Mucosa of gallbladder (tissue), 1 donor: ENCODE measurements at regions not wholly inside any gene's neighbourhood (a gene's known extent, or its start where the extent isn't known, plus 50 kb on each side); places are given as distances from the start of the nearest gene placed in this dataset.
"Not testable (repeated sequence)": the region's sequence is repeated elsewhere in the genome, so short reads cannot be mapped to it uniquely, and the experiment has no call there.

Experiments used
- DNase-seq: peaks from one replicate; pipeline ENCODE4 v3.0.0-alpha.2; 2020; ENCODE audit warnings: low spot score
- donor health status: DM: no; HTN: no; CAD: no.

DNA sequence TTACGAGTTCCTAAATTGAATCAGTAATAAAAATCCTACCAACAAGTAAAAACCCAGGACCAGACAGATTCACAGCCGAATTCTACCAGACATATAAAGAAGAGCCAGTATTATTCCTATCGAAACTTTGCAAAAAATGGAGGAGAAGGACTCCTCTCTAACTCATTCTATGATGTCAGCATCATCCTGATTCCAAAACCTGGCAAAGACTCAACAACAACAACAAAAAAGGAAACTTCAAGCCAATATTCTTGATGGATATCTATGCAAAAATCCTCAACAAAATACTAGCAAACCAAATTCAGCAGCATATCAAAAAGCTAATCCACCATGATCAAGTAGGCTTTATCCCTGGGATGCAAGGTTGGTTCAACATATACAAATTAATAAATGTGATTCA, 84.6 kb upstream of the ADRB2 start:
- DNase-seq, result not testable (repeated sequence)

DNA sequence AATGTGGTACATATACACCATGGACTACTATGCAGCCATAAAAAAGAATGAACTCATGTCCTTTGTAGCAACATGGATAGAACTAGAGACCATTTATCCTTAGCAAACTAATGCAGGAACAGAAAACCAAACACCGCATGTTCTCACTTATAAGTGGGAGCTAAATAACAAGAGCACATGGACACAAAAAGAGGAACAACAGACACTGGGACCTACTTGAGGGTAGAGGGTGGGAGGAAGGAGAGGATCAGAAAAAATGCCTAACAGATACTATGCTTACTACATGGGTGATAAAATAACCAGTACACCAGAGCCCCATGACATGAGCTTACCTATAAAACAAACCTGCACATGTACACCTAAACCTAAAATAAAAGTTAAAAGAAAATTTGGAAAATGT, 82.0 kb upstream of the ADRB2 start:
- not testable (repeated sequence) for DNase-seq

DNA sequence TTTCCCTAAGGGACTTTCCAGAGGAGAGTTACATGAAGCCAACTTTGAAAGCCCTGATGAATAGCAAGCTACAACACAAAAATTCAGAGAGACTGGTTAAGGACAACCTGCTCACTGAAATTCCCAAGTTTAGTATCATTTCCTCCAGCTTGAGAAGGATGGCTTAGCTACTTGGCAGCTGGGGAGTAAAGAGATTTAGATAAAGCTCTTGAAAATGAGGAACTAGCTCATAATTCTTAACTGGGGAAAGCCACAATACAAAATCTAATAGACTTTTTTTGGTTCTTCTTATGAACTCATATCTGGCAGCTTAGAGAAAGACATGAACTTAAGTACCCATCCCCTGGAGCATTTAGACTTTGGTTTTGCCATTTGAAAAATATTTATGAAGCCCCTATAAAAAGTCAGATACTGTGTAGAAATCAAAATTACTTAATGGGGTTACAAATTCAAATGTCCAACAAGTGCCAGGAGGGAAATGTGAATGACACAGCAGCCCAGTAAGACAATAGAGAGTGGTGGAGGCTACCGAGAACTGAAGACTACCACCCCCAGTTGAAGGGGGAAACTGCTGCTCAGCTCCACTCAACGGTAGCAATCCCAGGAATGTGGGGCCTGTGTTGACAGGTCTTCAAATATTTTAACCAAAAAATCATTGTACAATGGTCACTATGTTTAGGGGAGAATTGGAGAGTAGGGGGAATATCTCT, 79.4 kb upstream of the ADRB2 start:
- DNase-seq, result no peak

DNA sequence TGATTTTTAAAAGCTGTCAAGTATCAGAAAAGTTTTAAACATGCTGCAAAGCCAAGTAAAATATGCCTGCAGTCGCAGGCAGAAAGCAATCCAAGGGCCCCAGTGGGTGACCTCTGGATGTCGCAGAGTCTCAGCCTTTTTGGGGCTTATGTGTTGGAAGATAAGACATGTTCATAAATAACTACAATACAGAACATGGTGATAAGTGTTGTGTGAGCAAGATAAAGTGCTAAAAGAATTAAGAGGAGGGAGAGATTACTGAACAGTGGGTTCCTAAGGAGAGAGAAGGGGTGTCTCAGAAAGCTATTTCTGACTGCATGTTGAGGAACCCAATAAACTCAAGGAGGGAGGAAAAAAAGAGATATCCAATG, 78.9 kb upstream of the ADRB2 start:
- DNase-seq, result no peak

DNA sequence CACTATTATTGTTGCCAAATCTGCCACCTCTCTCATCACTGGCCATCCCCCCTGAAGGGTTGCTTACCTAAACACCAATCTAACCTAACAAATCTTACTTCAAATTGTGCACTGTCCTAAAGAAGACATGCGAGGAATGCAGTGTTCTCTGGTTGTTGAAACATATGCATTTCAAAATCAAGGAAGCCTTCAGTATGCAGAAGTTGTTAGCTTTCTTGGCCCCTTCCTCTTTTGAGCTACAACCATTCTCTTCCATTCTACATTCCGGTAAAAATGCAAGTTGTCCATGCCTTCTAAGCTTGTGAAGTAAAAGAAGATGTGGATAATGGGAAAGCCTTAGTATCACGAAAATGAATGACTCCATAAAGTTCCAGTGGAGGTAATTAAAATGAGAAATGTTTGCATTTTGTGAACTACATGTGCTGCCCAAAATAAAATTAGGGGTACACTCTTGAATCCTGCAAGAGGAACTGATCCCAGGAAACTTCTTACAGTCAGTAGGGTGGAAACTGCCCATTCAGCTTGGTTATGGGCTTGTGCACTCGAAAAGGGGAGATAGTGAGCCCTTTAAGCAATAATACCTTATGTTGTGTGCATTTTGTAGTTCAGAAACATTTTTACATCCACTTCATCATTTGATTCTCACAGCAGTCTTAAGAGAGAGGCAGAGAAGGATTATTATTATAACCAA, 77.6 kb upstream of the ADRB2 start:
- DNase-seq, result no peak

DNA sequence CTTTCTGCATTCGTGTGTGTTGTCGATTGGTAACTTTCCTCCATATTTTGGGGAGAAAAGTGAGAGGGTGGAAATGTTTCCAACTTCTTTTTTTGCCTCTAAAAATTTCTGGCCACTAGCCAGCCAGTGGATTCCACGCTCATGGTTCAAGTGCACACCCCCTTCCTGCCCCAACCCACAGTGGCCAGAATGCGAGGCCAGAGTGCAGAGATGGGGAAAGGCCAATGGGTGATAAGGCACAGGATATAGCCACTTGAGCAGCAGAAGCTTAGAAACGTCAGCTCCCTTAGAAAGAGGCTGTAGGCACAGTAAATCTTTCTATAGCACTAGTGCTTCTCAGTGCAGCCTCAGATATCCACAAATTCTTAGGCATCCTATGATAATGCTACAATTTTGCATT, 75.8 kb upstream of the ADRB2 start:
- DNase-seq, result no peak

DNA sequence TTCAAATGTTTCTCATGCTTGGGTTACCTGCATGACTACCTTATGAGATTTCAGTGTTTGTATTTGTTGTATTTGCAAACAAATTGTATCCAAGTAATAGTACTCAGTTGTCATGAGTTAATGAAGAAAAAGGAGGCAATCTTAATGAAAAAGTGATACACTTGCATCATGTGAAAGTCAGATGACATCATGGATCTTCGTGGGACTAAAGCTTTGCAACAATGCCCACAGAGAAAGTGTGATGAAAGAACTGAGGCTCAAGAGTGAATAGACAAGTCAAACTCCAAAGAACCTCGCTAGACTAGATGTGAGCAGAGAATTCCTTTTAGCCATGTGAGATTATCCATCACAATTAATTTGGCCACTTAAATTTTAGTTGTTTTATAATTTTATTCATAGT, 75.4 kb upstream of the ADRB2 start:
- no peak for DNase-seq

DNA sequence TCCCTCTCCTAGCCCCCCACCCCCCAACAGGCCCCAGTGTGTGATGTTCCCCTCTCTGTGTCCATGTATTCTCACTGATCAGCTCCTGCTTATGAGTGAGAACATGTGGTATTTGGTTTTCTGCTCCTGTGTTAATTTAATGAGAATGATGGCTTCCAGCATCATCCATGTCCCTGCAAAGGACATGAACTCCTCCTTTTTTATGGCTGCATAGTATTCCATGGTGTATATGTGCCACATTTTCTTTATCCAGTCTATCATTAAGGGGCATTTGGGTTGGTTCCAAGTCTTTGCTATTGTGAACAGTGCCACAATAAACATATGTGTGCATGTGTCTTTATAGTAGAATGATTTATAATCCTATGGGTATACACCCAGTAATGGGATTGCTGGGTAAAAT, 74.0 kb upstream of the ADRB2 start:
- DNase-seq, result not testable (repeated sequence)

DNA sequence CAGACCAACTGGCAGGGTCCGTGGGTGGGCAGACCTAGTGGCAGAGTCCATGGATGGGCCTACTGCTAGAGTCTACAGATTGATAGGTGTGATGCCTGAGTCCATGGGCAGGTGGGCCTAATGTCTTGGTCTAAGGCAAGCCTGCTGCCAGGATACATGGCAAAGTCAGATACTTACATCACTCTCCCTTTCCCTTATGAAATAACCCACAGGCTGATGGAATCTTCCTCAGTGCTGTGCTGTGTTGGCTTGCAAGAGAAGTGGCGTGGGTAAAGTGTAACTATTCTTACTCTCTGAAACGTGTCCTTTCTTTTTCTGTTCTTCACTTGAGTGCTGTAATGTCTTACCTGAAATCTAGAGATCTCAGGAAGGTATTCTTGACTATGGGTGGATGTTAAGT, 67.3 kb upstream of the ADRB2 start:
- no peak for DNase-seq

DNA sequence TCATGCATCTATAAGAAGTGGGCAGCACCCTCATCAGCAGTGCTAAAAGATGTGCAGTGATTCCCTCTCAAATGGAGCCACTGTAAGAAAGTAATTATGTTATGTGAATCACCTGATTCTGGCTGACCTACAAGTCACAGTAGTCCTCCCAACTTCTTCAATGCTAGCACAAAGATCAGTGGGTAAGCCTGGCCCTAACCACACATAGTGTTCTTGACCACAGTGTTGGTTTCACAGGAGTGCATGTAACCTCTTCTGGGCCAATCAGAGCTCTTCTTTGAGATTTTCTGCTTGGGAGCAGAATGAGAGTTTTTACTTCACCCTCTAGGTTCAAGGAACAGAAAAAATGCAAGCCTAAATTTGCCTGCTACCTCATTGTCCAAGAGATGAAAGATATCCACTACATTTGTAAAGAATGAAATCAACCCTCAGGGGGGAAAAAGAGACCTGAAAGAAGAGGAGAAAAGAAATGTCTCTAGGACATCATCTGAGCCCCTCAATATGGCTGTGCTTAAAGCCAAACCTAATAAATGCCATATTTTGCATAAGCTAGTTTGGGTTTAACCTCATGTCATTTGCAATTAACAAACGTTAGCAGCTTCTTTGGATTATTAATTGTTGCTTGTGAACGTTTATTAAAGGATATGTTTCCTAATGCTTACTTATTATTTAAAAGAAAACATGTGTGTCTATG, 65.3 kb upstream of the ADRB2 start:
- no peak for DNase-seq

DNA sequence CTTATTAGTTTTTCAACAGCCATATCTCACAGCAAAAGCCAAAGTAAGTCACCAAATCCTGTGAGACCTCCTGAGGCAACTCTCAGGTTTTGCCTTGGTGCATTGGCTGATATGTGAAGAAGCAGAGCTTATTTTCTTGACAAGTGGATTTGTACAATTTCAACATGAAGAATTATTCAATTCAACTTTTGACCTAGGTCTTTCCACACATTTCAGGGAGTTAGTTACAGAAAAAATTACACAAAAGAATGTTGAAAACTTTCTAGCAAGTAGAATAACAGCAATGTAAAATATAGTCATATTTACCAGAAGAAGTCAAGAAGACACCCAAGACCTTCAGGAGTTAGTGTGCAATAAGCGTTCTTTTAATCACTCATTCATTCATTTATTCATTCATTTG, 62.4 kb upstream of the ADRB2 start:
- no peak for DNase-seq

DNA sequence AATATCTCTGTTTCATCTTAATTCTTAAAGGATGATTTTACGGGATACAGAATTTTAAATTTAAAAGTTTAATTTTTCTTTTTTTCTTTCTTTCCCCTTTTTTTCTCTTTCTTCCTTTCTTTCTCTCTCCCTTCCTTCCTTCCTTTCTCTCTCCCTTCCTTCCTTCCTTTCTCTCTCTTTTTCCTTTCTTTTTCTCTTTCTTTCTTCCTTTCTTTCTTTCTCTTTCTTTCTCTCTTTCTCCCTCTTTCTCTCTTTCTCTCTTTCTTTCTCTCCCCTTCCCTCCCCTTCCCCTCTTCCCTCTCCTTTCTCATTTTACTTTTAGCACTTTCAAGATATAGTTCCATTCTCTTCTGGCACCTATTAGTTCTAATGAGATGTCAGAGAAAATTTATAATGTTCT, 61.4 kb upstream of the ADRB2 start:
- no peak for DNase-seq

DNA sequence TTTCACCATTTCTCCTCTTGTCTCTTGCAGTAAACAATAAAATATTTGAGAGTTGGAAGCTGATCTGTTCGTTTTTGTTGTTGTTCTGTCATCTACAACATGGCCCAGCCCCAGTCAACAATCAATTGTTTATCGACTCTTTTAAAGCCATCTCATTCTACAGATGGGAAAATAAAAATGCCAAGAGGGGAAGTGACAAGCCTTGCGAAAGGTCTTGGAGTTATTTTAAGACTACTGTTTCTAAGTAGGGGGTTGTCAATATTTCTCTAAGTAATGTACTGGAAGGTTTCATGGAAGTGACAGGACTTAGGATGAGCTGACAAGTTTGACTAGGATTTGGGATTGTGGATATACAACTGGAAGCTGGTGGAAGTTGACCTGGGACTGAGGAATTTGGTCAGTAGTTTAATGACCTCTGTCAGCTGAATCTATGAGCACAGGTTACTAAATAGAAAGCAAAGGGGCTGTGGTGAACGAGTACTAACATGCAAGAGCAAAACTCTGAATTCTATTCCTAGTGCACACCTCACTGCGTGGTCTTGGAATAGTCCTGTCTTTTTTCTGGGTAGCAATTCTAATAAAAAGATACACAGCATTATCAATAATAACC, 57.5 kb upstream of the ADRB2 start:
- DNase-seq, result no peak

DNA sequence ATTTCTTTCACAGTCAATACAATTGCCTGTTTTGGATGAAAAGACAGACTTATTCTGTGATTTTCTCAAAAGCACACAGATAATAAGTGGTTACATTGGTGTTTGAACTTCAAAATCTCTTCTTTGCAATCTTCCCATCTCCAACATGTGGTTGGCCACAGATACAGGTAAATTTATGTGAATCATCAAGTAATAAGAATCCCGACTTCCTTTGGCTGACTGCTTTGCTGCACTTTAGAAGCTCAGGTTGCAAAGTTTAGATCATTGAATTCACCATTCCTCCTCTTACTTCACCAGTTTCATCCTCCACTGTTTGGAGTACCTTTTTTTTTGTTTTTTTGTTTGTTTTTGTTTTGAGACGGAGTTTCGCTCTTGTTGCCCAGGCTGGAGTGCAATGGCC, 56.5 kb upstream of the ADRB2 start:
- DNase-seq, result no peak

DNA sequence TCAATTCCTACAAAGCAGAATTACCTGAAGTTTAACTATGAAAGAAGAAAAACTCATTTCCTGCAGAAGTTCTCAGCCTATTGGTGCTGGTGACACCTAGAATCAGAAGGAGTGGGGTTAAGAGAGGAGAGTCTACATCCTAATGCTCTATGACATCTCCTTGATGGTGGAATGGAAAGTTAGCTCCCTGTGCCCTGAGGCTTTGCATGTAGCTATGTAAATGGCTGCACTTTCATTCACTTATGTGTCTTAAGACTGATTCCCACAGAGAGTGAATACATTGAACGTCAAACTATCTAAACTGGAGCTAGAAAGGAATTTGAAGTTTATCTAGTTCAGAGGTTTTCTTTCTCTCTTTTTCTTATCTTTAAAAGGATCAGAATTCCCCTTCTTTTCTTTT, 52.1 kb upstream of the ADRB2 start:
- no peak for DNase-seq

DNA sequence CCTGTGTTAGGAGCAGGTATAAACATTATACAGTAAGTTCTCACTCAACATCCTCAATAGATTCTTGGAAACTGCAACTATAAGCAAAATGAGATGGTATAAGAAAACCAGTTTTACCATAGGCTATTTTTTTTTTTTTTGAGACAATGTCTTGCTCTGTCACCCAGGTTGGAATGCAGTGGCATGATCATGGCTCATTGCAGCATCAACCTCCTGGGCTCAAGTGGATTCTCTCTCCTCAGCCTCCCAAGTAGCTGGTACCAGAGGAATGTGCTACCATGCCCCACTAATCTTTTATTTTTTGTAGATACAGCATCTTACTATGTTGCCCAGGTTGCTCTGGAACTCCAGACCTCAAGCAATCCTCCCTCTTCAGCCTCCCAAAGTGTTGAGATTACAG, 50.1 kb upstream of the ADRB2 start:
- DNase-seq, result no peak
